ENCODE measurements at regions not wholly inside any gene's neighbourhood (a gene's known extent, or its start where the extent isn't known, plus 50 kb on each side); places are given as distances from the start of the nearest gene placed in this dataset.

DNA sequence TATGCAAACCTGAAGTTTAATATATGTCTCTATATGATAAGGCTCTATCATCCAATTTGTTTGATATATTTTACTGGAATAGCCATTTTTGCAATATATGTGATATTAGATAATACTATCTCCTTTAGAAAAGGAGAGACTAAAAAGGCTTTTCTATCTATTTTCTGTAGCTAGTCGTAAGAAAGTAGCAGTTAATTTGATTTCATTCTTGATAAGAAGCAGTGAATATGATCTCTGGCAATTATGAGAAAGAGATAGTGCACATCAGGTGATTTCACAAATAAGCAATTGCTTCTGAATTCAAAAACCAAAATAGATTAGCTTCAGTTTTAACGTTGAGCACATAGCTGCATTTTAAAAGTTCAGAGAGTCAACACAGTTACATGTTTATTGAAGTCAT lies 1318.4 kb downstream of the CDH8 start:
- TF ChIP-seq, protein P1, sequence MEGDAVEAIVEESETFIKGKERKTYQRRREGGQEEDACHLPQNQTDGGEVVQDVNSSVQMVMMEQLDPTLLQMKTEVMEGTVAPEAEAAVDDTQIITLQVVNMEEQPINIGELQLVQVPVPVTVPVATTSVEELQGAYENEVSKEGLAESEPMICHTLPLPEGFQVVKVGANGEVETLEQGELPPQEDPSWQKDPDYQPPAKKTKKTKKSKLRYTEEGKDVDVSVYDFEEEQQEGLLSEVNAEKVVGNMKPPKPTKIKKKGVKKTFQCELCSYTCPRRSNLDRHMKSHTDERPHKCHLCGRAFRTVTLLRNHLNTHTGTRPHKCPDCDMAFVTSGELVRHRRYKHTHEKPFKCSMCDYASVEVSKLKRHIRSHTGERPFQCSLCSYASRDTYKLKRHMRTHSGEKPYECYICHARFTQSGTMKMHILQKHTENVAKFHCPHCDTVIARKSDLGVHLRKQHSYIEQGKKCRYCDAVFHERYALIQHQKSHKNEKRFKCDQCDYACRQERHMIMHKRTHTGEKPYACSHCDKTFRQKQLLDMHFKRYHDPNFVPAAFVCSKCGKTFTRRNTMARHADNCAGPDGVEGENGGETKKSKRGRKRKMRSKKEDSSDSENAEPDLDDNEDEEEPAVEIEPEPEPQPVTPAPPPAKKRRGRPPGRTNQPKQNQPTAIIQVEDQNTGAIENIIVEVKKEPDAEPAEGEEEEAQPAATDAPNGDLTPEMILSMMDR (IDR thresholded peaks at IDR 0.05; ENCODE audit: low read depth, low read length, missing input control) = no peak
- TF ChIP-seq JUND (IDR thresholded peaks at IDR 0.05) = no peak
- TF ChIP-seq, protein P2, sequence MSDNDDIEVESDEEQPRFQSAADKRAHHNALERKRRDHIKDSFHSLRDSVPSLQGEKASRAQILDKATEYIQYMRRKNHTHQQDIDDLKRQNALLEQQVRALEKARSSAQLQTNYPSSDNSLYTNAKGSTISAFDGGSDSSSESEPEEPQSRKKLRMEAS (IDR thresholded peaks at IDR 0.05) = no peak
- TF ChIP-seq, protein P3, sequence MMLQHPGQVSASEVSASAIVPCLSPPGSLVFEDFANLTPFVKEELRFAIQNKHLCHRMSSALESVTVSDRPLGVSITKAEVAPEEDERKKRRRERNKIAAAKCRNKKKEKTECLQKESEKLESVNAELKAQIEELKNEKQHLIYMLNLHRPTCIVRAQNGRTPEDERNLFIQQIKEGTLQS (IDR thresholded peaks at IDR 0.05) = no peak
- TF ChIP-seq, protein P4, sequence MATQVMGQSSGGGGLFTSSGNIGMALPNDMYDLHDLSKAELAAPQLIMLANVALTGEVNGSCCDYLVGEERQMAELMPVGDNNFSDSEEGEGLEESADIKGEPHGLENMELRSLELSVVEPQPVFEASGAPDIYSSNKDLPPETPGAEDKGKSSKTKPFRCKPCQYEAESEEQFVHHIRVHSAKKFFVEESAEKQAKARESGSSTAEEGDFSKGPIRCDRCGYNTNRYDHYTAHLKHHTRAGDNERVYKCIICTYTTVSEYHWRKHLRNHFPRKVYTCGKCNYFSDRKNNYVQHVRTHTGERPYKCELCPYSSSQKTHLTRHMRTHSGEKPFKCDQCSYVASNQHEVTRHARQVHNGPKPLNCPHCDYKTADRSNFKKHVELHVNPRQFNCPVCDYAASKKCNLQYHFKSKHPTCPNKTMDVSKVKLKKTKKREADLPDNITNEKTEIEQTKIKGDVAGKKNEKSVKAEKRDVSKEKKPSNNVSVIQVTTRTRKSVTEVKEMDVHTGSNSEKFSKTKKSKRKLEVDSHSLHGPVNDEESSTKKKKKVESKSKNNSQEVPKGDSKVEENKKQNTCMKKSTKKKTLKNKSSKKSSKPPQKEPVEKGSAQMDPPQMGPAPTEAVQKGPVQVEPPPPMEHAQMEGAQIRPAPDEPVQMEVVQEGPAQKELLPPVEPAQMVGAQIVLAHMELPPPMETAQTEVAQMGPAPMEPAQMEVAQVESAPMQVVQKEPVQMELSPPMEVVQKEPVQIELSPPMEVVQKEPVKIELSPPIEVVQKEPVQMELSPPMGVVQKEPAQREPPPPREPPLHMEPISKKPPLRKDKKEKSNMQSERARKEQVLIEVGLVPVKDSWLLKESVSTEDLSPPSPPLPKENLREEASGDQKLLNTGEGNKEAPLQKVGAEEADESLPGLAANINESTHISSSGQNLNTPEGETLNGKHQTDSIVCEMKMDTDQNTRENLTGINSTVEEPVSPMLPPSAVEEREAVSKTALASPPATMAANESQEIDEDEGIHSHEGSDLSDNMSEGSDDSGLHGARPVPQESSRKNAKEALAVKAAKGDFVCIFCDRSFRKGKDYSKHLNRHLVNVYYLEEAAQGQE (IDR thresholded peaks at IDR 0.05) = no peak
- no peak for TF ChIP-seq FOXA1 (IDR thresholded peaks at IDR 0.05)
- no peak for TF ChIP-seq NR2F2 (IDR thresholded peaks at IDR 0.05)
- TF ChIP-seq GABPA (IDR thresholded peaks at IDR 0.05 in 1 of 2, conservative IDR thresholded peaks at IDR 0.05 in 1 of 2) = no peak
- TF ChIP-seq SP1 (IDR thresholded peaks at IDR 0.05) = no peak
- no peak for TF ChIP-seq TAF1 (conservative IDR thresholded peaks at IDR 0.05)
- no peak for TF ChIP-seq RXRA (IDR thresholded peaks at IDR 0.05)
- TF ChIP-seq EGR1 (IDR thresholded peaks at IDR 0.05; ENCODE audit: low read depth in 2 of 2) = no peak
- TF ChIP-seq, protein P5, sequence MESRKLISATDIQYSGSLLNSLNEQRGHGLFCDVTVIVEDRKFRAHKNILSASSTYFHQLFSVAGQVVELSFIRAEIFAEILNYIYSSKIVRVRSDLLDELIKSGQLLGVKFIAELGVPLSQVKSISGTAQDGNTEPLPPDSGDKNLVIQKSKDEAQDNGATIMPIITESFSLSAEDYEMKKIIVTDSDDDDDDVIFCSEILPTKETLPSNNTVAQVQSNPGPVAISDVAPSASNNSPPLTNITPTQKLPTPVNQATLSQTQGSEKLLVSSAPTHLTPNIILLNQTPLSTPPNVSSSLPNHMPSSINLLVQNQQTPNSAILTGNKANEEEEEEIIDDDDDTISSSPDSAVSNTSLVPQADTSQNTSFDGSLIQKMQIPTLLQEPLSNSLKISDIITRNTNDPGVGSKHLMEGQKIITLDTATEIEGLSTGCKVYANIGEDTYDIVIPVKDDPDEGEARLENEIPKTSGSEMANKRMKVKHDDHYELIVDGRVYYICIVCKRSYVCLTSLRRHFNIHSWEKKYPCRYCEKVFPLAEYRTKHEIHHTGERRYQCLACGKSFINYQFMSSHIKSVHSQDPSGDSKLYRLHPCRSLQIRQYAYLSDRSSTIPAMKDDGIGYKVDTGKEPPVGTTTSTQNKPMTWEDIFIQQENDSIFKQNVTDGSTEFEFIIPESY (IDR thresholded peaks at IDR 0.05) = no peak
- TF ChIP-seq HNF4A (conservative IDR thresholded peaks at IDR 0.05) = no peak
- TF ChIP-seq HNF4G (IDR thresholded peaks at IDR 0.05) = no peak
- no peak for TF ChIP-seq FOXA2 (IDR thresholded peaks at IDR 0.05)
- TF ChIP-seq RAD21 (IDR thresholded peaks at IDR 0.05) = no peak
- H3K36me3 ChIP-seq (ENCODE audit: control insufficient read depth in 4 of 4, insufficient read depth in 3 of 4, low read depth in 1 of 4, low read length in 3 of 4) = no peaks in the 10 kb centered on the region
- H3K27me3 ChIP-seq (ENCODE audit: control insufficient read depth in 4 of 4, insufficient read depth in 4 of 4, low read length in 3 of 4) = peaks cover 0 to 3% (median 0%) of the 10 kb centered on the region in 4 donors
- H3K9ac ChIP-seq (ENCODE audit: low read depth in 1 of 2, low read length in 2 of 2) = no peak overlapping the region
- peaks cover 0 to 2% (median 0%) of the 10 kb centered on the region in 4 donors for H3K9me3 ChIP-seq (ENCODE audit: control insufficient read depth in 4 of 4, low read length in 3 of 4)
- WGBS = 71% methylated on average over 2 of the region's 2 CpGs
- no peak overlapping the region for H3K4me3 ChIP-seq (ENCODE audit: low read depth in 1 of 3, low read length in 3 of 3)
- H3K27ac ChIP-seq (ENCODE audit: low read depth in 1 of 2, low read length in 2 of 2) = no peak overlapping the region
- H3K4me1 ChIP-seq (ENCODE audit: control insufficient read depth in 4 of 4, insufficient read depth in 4 of 4, low read length in 3 of 4) = no peaks in the 10 kb centered on the region
- no peak for DNase-seq (ENCODE audit: low spot score)

DNA sequence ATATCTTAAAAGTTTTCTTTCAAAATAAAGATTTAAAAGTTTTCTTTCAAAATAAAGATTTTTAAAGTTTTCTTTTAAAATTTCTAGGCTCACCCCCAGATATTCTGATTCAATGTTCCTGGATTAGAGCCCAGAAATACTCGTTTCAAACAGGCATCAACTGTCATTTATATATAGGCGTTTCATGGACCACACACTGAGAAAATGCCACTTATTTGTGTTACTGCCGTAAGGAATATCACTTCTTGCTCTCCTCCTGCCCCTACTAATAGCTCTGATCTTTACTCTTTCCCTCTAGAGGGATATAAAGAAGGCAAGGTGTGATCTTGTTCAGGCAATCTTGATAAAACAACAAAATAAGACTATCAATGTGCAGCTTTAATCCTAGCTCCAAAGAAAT lies 1324.1 kb downstream of the CDH8 start:
- no peak for DNase-seq (ENCODE audit: low spot score)
- 46% methylated on average over 3 of the region's 3 CpGs for WGBS
- H3K27ac ChIP-seq (ENCODE audit: low read depth in 1 of 2, low read length in 2 of 2) = no peak overlapping the region
- H3K4me3 ChIP-seq (ENCODE audit: low read depth in 1 of 3, low read length in 3 of 3) = no peak overlapping the region
- TF ChIP-seq RXRA (IDR thresholded peaks at IDR 0.05) (no peak), HNF4A (conservative IDR thresholded peaks at IDR 0.05) (no peak), EGR1 (IDR thresholded peaks at IDR 0.05; ENCODE audit: low read depth in 2 of 2) (no peak), GABPA (IDR thresholded peaks at IDR 0.05 in 1 of 2, conservative IDR thresholded peaks at IDR 0.05 in 1 of 2) (no peak), NR2F2 (IDR thresholded peaks at IDR 0.05) (no peak)
- TF ChIP-seq, protein P3 (IDR thresholded peaks at IDR 0.05) = no peak
- TF ChIP-seq, protein P5 (IDR thresholded peaks at IDR 0.05) = no peak
- TF ChIP-seq, protein P4 (IDR thresholded peaks at IDR 0.05) = no peak
- TF ChIP-seq, protein P2 (IDR thresholded peaks at IDR 0.05) = no peak
- H3K9ac ChIP-seq (ENCODE audit: low read depth in 1 of 2, low read length in 2 of 2) = no peak overlapping the region
- H3K9me3 ChIP-seq (ENCODE audit: control insufficient read depth in 4 of 4, low read length in 3 of 4) = no peaks in the 10 kb centered on the region
- H3K4me1 ChIP-seq (ENCODE audit: control insufficient read depth in 4 of 4, insufficient read depth in 4 of 4, low read length in 3 of 4) = no peaks in the 10 kb centered on the region
- peaks cover 0 to 5% (median 0%) of the 10 kb centered on the region in 4 donors for H3K27me3 ChIP-seq (ENCODE audit: control insufficient read depth in 4 of 4, insufficient read depth in 4 of 4, low read length in 3 of 4)
- H3K36me3 ChIP-seq (ENCODE audit: control insufficient read depth in 4 of 4, insufficient read depth in 3 of 4, low read depth in 1 of 4, low read length in 3 of 4) = no peaks in the 10 kb centered on the region

Measured in liver (tissue), 8 donors.